Neuron (in vitro differentiated cells): ENCODE measurements at regions not wholly inside any gene's neighbourhood (a gene's known extent, or its start where the extent isn't known, plus 50 kb on each side); places are given as distances from the start of the nearest gene placed in this dataset.

ENCODE experiments used
- H2AFZ ChIP-seq: one replicate; pipeline ENCODE4 v1.6.1; 2013; ENCODE audit warnings: low read depth, mild to moderate bottlenecking, inconsistent platforms, low read length, moderate library complexity
- H3K27me3 ChIP-seq: one replicate; pipeline ENCODE4 v1.6.1; 2013; ENCODE audit warnings: low read length; ENCODE audit not compliant: insufficient read depth
- H3K36me3 ChIP-seq: one replicate; pipeline ENCODE4 v1.6.1; 2013; ENCODE audit warnings: low read length; ENCODE audit not compliant: insufficient read depth
- H3K4me1 ChIP-seq: one replicate; pipeline ENCODE4 v1.6.1; 2013; ENCODE audit warnings: low read length; ENCODE audit not compliant: insufficient read depth
- H3K4me3 ChIP-seq: 2 replicates; pipeline ENCODE4 v1.5.1; 2013; ENCODE audit warnings: mild to moderate bottlenecking, low read length, moderate library complexity
- H3K9me3 ChIP-seq: one replicate; pipeline ENCODE4 v1.6.1; 2013; ENCODE audit warnings: low read length

GRCh38 chr3:21292971-21293370 lies 458.0 kb downstream of the ZNF385D start:
- H3K27me3 ChIP-seq = no peaks in the 10 kb centered on the region
- H2AFZ ChIP-seq = no peak overlapping the region
- H3K4me1 ChIP-seq = no peaks in the 10 kb centered on the region
- no peaks in the 10 kb centered on the region for H3K9me3 ChIP-seq
- H3K36me3 ChIP-seq = no peaks in the 10 kb centered on the region
- no peak overlapping the region for H3K4me3 ChIP-seq

GRCh38 chr3:21290557-21290956 lies 460.5 kb downstream of the ZNF385D start:
- no peaks in the 10 kb centered on the region for H3K4me1 ChIP-seq
- no peak overlapping the region for H3K4me3 ChIP-seq
- H3K27me3 ChIP-seq = no peaks in the 10 kb centered on the region
- no peaks in the 10 kb centered on the region for H3K36me3 ChIP-seq
- no peak overlapping the region for H2AFZ ChIP-seq
- no peaks in the 10 kb centered on the region for H3K9me3 ChIP-seq

- Histone ChIP-seq H3K4me3 (no peak overlapping the region), H2AFZ (no peak overlapping the region)
These were observed 476.9 kb downstream of the ZNF385D start for GRCh38 chr3:21274079-21274571.

GRCh38 chr3:21273259-21274025 lies 477.6 kb downstream of the ZNF385D start:
- Histone ChIP-seq H3K4me1 (no peaks in the 10 kb centered on the region), H3K4me3 (no peak overlapping the region), H3K27me3 (no peaks in the 10 kb centered on the region), H3K36me3 (no peaks in the 10 kb centered on the region), H3K9me3 (no peaks in the 10 kb centered on the region), H2AFZ (no peak overlapping the region)

More at GRCh38 chr3:21274079-21274571, 476.9 kb downstream of the ZNF385D start:
- no peaks in the 10 kb centered on the region for H3K36me3 ChIP-seq
- no peaks in the 10 kb centered on the region for H3K27me3 ChIP-seq
- no peaks in the 10 kb centered on the region for H3K9me3 ChIP-seq
- no peaks in the 10 kb centered on the region for H3K4me1 ChIP-seq

- Histone ChIP-seq H3K4me3 (no peak overlapping the region), H3K36me3 (no peaks in the 10 kb centered on the region), H3K9me3 (no peaks in the 10 kb centered on the region), H3K27me3 (no peaks in the 10 kb centered on the region), H2AFZ (no peak overlapping the region), H3K4me1 (no peaks in the 10 kb centered on the region)
These were observed 479.4 kb downstream of the ZNF385D start for GRCh38 chr3:21271606-21272016.

GRCh38 chr3:21269882-21270281 lies 481.1 kb downstream of the ZNF385D start:
- Histone ChIP-seq H3K4me3 (no peak overlapping the region), H3K36me3 (no peaks in the 10 kb centered on the region), H3K9me3 (no peaks in the 10 kb centered on the region), H2AFZ (no peak overlapping the region), H3K27me3 (no peaks in the 10 kb centered on the region), H3K4me1 (no peaks in the 10 kb centered on the region)

GRCh38 chr3:21260507-21260906 lies 490.5 kb downstream of the ZNF385D start:
- H3K9me3 ChIP-seq = no peaks in the 10 kb centered on the region
- H3K4me1 ChIP-seq = no peaks in the 10 kb centered on the region
- H2AFZ ChIP-seq = no peak overlapping the region
- no peak overlapping the region for H3K4me3 ChIP-seq
- H3K36me3 ChIP-seq = no peaks in the 10 kb centered on the region
- H3K27me3 ChIP-seq = no peaks in the 10 kb centered on the region

- no peak overlapping the region for H2AFZ ChIP-seq
- H3K36me3 ChIP-seq = no peaks in the 10 kb centered on the region
- H3K9me3 ChIP-seq = no peaks in the 10 kb centered on the region
- no peaks in the 10 kb centered on the region for H3K4me1 ChIP-seq
- H3K4me3 ChIP-seq = no peak overlapping the region
- H3K27me3 ChIP-seq = no peaks in the 10 kb centered on the region
These were observed 491.1 kb downstream of the ZNF385D start for GRCh38 chr3:21259896-21260295.

- no peaks in the 10 kb centered on the region for H3K9me3 ChIP-seq
- H3K27me3 ChIP-seq = no peaks in the 10 kb centered on the region
- H3K4me3 ChIP-seq = no peak overlapping the region
- H2AFZ ChIP-seq = no peak overlapping the region
- no peaks in the 10 kb centered on the region for H3K36me3 ChIP-seq
- H3K4me1 ChIP-seq = no peaks in the 10 kb centered on the region
These were observed 494.1 kb downstream of the ZNF385D start for GRCh38 chr3:21256932-21257331.

- no peaks in the 10 kb centered on the region for H3K9me3 ChIP-seq
- no peaks in the 10 kb centered on the region for H3K27me3 ChIP-seq
- H3K36me3 ChIP-seq = no peaks in the 10 kb centered on the region
- H3K4me1 ChIP-seq = no peaks in the 10 kb centered on the region
- H3K4me3 ChIP-seq = no peak overlapping the region
- H2AFZ ChIP-seq = no peak overlapping the region
These were observed 512.3 kb downstream of the ZNF385D start for GRCh38 chr3:21238661-21239060.

- no peaks in the 10 kb centered on the region for H3K27me3 ChIP-seq
- no peaks in the 10 kb centered on the region for H3K9me3 ChIP-seq
- no peaks in the 10 kb centered on the region for H3K4me1 ChIP-seq
- no peaks in the 10 kb centered on the region for H3K36me3 ChIP-seq
- no peak overlapping the region for H3K4me3 ChIP-seq
- H2AFZ ChIP-seq = no peak overlapping the region
These were observed 513.4 kb downstream of the ZNF385D start for GRCh38 chr3:21237638-21238037.

- Histone ChIP-seq H3K4me3 (no peak overlapping the region), H3K27me3 (no peaks in the 10 kb centered on the region), H3K36me3 (no peaks in the 10 kb centered on the region), H3K4me1 (no peaks in the 10 kb centered on the region), H2AFZ (no peak overlapping the region), H3K9me3 (no peaks in the 10 kb centered on the region)
These were observed 515.5 kb downstream of the ZNF385D start for GRCh38 chr3:21235491-21235890.

GRCh38 chr3:21234933-21235332 lies 516.1 kb downstream of the ZNF385D start:
- Histone ChIP-seq H3K4me3 (no peak overlapping the region), H3K36me3 (no peaks in the 10 kb centered on the region), H3K9me3 (no peaks in the 10 kb centered on the region), H3K4me1 (no peaks in the 10 kb centered on the region), H2AFZ (no peak overlapping the region), H3K27me3 (no peaks in the 10 kb centered on the region)
